Stimulated activated CD8-positive, alpha-beta memory T cell treated with anti-CD3 and anti-CD28 coated beads, Interleukin-12 subunit alpha, Interleukin-12 subunit beta, amount 100 ng/mL, for 4 hours (primary cell): ENCODE measurements at regions not wholly inside any gene's neighbourhood (a gene's known extent, or its start where the extent isn't known, plus 50 kb on each side); places are given as distances from the start of the nearest gene placed in this dataset.

Source experiments
- DNase-seq: peaks from one replicate; pipeline ENCODE4 v3.0.0-alpha.2; 2020; ENCODE audit warnings: low read depth

GRCh38 chr13:44220948-44221347 lies 152.7 kb upstream of the SERP2 start:
- DNase-seq: no peak

GRCh38 chr13:44221657-44222056 lies 152.0 kb upstream of the SERP2 start:
- DNase-seq: no peak

- no peak for DNase-seq
These were observed 149.7 kb upstream of the SERP2 start for GRCh38 chr13:44223770-44224444.

- no peak for DNase-seq
These were observed 149.0 kb upstream of the SERP2 start for GRCh38 chr13:44224450-44225149.

- no peak for DNase-seq
These were observed 144.1 kb upstream of the SERP2 start for GRCh38 chr13:44229371-44230030.

GRCh38 chr13:44230071-44230470 lies 143.6 kb upstream of the SERP2 start:
- no peak for DNase-seq

GRCh38 chr13:44230736-44231135 lies 142.9 kb upstream of the SERP2 start:
- DNase-seq: no peak

GRCh38 chr13:44231786-44232516 lies 141.7 kb upstream of the SERP2 start:
- no peak for DNase-seq

GRCh38 chr13:44232774-44233173 lies 140.8 kb upstream of the SERP2 start:
- no peak for DNase-seq

- DNase-seq: no peak
These were observed 139.1 kb upstream of the SERP2 start for GRCh38 chr13:44234566-44234965.

- DNase-seq: no peak
These were observed 137.3 kb upstream of the SERP2 start for GRCh38 chr13:44236370-44236769.

GRCh38 chr13:44236801-44237207 lies 136.8 kb upstream of the SERP2 start:
- DNase-seq: no peak

GRCh38 chr13:44237276-44237767 lies 136.3 kb upstream of the SERP2 start:
- DNase-seq: no peak

GRCh38 chr13:44237881-44238421 lies 135.7 kb upstream of the SERP2 start:
- DNase-seq: no peak

GRCh38 chr13:44240611-44241145 lies 132.9 kb upstream of the SERP2 start:
- DNase-seq: no peak

- no peak for DNase-seq
These were observed 132.0 kb upstream of the SERP2 start for GRCh38 chr13:44241638-44242037.

GRCh38 chr13:44242766-44243165 lies 130.9 kb upstream of the SERP2 start:
- no peak for DNase-seq

GRCh38 chr13:44243198-44243857 lies 130.3 kb upstream of the SERP2 start:
- DNase-seq: no peak

GRCh38 chr13:44244288-44244687 lies 129.3 kb upstream of the SERP2 start:
- DNase-seq: no peak

- DNase-seq: no peak
These were observed 124.2 kb upstream of the SERP2 start for GRCh38 chr13:44249431-44249836.

GRCh38 chr13:44252938-44253337 lies 120.7 kb upstream of the SERP2 start:
- DNase-seq: no peak
